NCI-H1417 treated with DMSO at 0.1 percent for 48 hours (cell line): ENCODE measurements at regions not wholly inside any gene's neighbourhood (a gene's known extent, or its start where the extent isn't known, plus 50 kb on each side); places are given as distances from the start of the nearest gene placed in this dataset.
"Not testable (repeated sequence)": the region's sequence is repeated elsewhere in the genome, so short reads cannot be mapped to it uniquely, and the experiment has no call there.

Experiments
- DNase-seq: peaks from one replicate; lab custom pipeline; 2025; lab: John Stamatoyannopoulos, UW

- DNase-seq: no peak
These were observed 394.6 kb downstream of the TECRL start for GRCh38 chr4:64014647-64015046.

DNA sequence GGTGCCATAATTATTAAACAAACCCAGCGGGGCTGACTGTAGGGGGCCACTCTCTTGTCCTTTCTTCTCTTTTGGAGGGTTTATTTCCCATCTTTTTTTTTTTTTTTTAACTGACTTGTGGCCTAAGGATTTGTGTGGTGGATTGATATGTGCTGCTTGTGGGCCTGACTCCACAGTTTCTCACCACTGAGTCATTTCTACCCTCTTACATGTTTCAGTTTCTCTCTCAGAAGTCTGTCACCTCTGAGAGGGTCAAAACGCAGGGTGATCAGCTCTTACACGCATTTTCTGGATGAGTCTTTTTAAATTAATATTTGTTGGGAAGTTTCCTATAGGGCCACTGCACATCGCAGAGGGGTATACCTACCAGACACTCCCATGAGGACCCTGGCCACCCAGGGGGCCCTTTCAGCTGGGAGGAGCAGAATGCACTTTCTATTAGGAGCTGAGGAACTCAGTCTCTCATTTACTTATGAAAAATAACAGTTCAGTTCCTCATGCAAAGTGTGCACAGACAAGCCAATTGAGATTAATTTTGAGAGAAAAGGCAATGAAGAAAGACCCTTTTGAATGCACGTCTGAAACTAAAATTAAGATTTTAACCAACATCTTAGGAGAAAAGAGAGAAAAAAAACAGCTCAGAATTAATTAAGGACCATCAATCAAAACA, 407.9 kb downstream of the TECRL start:
- no peak for DNase-seq

DNA sequence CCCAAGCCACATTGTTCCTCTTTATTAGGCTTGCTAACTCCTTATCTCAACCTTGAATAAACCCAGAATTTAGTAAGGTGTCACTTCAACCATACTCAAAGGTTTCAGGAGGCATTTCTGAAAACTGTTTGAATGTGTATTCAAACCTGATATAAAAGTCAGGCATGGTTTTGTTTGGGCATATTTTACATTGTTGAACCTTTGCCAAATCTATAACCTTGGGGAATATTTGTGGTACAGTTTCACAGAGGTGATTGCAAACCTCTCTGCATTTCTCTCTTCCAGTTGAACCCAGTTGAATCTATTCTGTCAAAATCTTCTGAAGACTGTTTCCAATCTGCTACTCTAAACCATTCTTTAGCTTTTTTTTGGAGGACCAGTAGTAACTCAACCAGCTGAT, 409.0 kb downstream of the TECRL start:
- DNase-seq: no peak

- DNase-seq: no peak
These were observed 423.0 kb downstream of the TECRL start for GRCh38 chr4:63986253-63986652.

DNA sequence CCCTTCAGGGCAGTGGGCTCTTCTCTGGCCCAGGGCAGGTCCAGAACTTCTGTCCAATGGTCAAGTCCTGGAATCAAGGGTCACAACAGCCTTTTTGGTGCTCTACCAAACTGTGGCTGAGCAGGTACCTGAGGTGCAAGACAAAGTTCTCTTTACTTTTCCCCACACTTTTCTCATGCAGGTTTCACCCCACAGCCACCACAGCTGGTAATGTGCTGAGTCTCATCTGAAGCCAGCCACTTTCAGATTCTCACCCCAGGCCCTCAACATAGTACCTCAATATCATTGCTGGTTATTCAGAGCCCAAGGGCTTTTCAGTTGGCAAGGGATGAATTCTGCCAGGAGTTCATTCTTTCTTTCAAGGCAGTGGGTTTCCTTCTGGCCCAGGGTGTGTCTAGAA, 426.0 kb downstream of the TECRL start:
- DNase-seq: no peak

GRCh38 chr4:63965875-63966274, 443.4 kb downstream of the TECRL start:
- no peak for DNase-seq

DNA sequence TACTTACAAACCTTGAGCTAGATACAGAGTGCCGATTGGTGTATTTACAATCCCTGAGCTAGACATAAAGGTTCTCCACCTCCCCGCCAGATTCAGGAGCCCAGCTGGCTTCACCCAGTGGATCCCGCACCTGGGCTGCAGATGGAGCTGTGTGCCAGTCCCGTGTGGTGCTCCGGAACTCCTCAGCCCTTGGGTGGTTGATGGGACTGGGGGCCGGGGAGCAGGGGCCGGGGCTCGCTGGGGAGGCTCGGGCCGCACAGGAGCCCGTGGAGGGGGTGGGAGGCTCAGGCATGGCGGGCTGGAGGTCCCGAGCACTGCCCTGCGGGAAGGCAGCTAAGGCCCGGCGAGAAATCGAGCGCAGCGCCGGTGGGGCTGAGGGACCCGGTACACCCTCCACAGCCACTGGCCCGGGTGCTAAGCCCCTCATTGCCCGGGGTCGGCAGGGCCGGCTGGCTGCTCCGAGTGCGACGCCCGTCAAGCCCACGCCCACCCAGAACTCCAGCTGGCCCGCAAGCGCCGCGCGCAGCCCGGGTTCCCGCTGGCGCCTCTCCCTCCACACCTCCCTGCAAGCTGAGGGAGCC, 466.5 kb downstream of the TECRL start:
- not testable (repeated sequence) for DNase-seq

GRCh38 chr4:63937961-63938360, 471.3 kb downstream of the TECRL start:
- DNase-seq: no peak

- DNase-seq: no peak
These were observed 487.1 kb downstream of the TECRL start for GRCh38 chr4:63922146-63922545.

- DNase-seq: no peak
These were observed 487.7 kb downstream of the TECRL start for GRCh38 chr4:63921561-63921960.

DNA sequence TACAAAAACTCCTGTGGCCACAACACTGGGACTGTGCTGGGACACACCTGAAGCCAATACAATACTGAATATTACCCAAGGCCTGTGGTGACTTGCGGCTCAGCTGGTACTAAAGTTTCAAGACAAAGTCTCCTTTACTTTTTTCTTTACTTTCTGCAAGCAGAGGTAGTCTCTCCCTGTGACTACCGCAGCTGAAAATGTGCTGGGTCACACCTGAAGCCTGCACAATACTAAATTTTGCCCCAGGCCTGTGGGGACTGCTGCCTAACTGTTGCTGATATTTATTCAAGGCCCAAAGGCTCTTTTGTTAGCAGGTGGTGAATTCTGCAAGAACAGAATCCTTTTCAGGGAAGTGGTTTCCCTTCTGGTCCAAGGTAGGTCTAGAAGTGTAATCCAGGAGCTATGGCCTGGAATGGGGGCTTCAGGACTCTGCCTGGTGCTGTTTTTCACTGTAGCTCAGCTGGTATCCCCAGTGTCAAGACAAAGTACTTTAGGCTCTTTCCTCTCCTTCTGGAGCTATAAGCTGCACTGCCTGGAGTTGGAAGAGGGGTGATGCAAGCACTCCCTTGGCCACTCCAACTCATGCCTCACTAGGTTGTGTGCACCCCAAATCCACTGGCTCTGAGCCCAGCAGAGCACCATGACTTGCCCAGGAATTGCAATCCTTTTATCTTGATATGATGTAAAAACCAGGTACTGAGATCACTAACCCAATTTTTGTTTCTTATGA, 489.4 kb downstream of the TECRL start:
- DNase-seq: no peak

GRCh38 chr4:63906660-63907183, 502.5 kb downstream of the TECRL start:
- no peak for DNase-seq

DNA sequence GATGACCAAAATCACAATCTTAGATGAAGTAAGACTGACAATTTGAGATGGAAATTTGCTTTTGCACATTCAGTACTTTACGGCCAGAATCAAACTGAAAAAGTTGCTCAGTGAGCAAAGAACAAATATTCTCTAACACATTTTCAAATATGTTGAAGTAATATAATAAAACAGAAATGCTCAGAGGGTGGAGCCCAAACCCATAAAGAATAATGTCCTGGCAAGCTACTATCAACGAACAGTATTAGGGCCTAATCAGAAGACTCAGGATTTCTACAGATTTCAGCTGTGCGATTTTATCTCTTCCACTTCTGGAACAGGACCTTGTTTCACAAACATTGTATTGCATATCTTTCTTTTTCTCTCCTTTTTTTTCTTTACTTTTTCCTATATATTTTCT, 505.0 kb downstream of the TECRL start:
- DNase-seq: no peak

GRCh38 chr4:63901304-63901703, 507.9 kb downstream of the TECRL start:
- DNase-seq: no peak

DNA sequence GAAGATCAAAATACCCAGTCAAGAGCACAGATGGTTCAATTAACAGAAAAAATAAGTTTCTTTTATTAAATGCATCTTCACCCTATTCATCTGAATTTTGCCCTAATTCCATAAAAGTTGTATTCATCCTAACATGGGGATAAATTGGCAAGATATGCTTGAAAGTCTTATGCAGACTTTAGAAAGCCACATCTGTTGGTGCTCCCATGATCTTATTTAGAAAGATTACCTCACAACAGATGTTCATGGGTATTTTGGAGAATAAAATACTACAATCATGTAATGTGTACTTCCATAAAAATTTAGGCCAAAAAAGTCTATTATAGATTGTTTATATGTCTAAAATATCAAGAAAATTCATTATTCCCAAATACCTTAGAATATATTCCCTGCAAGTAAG, 510.3 kb downstream of the TECRL start:
- DNase-seq: no peak

DNA sequence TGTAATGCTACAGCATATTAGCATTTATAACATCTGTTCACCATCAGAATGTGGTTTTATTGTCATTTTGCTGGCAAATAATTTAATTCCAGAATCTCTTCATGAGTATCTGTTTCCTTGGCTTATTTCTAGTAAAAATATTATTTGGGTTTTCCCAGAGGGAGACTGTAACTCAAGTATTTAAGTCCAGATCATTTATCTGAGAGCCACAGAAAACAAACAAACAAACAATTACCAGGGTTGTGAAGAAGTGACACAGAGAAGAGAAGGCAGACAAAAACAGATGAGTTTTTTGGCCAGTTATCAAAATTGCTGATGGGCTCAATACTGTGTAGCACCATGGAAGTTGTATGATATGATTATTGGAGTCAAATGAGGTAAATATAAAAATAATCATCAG, 515.1 kb downstream of the TECRL start:
- no peak for DNase-seq

DNA sequence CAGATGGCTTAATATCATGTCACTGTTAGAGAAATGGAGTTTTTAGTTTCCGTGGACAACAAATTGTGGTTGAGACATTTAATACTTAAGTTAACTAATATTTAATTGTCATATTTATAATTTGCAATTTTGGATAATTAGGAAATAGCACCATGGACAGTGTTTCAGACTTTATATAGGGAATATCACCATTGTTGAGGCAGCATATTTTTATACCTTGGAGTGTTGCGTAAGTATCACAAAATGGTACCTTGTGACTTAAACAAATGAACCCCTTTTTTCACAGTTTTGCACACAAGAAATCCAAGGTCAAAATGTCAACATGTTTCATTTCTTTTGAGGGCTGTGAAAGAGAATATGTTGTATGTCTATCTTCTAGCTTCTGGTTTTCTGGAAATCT, 539.9 kb downstream of the TECRL start:
- no peak for DNase-seq

GRCh38 chr4:63851496-63851895, 557.8 kb downstream of the TECRL start:
- no peak for DNase-seq

- DNase-seq: no peak
These were observed 568.0 kb downstream of the TECRL start for GRCh38 chr4:63841266-63841665.

DNA sequence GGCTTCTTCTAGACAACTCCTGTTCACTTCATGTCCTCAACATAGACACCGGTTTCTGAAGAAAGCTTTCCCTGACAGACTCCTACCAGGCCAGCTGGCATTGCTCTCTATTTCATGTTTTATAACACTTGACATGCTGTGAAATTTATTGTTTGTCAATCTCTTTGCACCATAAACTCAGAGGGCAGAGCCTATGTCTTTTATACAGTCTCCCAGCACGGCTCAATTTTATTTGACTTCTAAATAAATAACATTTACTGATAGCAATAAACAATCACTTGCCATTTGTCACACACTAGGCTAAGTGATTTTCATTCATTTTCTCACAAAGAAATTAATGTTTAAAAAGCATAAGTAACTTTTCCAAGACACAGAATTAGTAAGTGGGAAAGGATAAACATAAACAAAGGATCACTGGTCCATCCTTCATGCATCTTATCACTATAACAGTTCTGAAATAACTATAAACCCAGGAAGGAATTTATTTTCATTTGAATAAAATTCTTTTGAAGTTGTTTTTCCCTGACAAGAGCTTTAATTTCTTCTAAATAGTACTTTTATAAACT, 577.6 kb downstream of the TECRL start:
- no peak for DNase-seq

DNA sequence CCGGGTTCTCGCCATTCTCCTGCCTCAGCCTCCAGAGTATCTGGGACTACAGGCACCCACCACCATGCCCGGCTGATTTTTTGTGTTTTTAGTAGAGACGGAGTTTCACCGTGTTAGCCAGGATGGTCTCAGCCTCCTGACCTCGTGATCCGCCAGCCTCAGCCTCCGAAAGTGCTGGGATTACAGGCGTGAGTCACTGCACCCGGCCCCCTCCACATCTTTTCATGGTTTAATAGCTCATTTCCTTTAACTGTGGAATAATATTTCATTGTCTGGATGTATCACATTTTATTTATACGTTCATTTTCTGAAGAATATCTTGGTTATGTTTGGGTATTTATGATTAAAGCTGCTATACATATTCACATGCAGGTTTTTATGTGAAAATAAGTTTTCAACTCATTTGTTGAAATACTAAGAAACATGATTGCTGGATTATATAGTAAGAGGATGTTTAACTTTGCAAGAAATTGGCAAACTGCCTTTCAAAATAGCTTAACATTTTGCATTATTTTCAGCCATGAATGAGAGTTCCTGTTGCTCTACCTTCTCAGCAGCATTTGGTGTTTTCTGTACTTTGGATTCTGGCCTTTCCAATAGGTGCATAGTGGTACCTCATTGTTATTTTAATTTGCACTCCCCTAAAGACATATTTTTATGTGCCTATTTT, 591.9 kb downstream of the TECRL start:
- no peak for DNase-seq
